Activated T-cell treated with anti-CD3 and anti-CD28 coated beads, Interleukin-2, amount 50 U/mL, for 48 hours (primary cell): ENCODE measurements at regions not wholly inside any gene's neighbourhood (a gene's known extent, or its start where the extent isn't known, plus 50 kb on each side); places are given as distances from the start of the nearest gene placed in this dataset.
"Not testable (repeated sequence)": the region's sequence is repeated elsewhere in the genome, so short reads cannot be mapped to it uniquely, and the experiment has no call there.

ENCODE experiments used
- DNase-seq, 2 experiments: peaks; one replicate each; pipeline ENCODE4 v3.0.0-alpha.2; 2020

DNA sequence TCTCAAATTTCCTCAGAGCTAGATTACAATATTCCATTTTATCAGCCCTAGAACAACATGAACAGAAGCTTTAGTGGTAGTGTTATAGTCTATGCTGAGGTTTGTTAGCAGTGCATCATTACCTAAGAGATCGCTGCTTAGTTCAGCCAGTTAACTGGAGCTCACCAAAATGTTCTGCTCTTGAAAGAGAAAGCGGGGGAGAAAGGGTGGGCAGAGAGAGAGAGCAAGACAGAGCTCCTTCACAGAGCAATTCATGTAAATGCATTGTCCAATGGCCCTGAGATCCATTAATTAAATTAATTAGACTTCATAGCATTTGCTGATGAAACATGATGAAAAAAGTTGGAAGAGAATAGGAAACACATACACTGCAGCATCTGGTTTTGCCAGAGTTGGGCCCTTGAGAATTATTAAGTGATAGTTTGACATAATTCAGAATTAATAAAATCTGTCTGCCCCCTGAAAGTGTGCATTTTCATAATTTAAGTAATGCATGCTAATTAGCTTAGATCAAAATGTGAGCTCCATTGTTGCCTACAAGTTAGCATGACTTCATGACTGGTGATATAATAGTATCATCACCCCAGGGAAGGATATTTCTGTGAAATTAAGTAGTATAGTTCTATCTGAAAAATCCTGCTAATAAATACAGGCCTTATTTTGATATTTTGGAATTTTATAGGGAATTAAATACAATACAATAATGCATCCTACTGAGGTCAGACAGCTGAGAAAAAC, 86.9 kb upstream of the LYSMD4 start:
- DNase-seq: no peak

DNA sequence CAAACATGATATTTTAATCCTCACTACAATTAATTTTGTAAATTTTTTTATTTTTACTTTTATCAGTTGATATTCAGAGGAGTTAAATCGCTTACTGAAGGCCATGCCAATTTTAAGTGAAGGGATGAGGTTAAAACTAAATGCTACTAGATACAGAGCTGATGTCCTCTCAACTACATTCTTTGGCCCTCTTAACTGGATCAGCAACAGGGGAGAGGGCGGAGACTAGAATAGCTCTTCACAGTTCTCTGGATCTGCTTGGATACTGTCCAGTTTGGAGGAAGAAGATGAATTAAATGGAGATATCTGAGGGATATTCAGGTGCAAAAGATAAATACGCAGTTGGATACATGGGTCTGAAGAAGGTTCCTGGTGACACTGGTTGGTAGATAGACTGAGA, 85.6 kb upstream of the LYSMD4 start:
- DNase-seq: no peak

DNA sequence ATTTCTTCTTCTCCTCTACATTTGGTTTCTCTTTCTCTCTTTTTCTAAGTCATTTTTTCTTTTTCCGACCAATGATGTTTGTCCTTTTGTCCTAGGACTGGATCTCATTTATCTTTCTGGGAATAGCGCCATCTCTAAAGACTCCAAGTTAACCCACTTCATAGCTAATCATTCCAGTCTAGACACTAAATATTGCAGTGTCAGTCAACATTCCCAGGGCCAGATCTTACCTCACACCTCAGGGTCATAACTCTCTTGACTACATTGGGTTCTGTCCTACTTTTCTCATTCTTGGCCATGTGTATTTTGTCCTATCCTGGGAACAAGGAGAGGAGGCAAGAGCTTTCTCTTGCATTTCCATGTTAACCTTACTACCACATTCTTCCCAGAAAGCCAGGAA, 83.6 kb upstream of the LYSMD4 start:
- not testable (repeated sequence) for DNase-seq

GRCh38 chr15:99810663-99811062, 77.4 kb upstream of the LYSMD4 start:
- not testable (repeated sequence) for DNase-seq

DNA sequence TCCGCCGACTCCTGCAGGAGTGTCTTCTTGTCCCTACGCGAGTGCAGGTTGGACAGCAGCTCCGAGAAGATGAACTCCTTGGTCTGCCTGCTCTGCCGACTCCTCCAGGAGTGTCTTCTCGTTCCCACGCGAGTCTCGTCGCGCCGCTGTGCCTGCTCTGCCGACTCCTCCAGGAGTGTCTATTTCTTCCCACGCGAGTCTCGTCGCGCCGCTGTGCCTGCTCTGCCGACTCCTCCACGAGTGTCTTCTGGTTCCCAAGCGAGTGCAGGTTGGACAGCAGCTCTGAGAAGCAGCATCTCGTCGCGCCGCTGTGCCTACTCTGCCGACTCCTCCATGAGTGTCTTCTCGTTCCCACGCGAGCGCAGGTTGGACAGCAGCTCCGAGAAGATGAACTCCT, 66.6 kb upstream of the LYSMD4 start:
- not testable (repeated sequence) for DNase-seq

GRCh38 chr15:99799182-99799853, 66.1 kb upstream of the LYSMD4 start:
- DNase-seq: not testable (repeated sequence)

- peak in 1 of 2 experiments; percentile 31 for DNase-seq
Measured at GRCh38 chr15:99796940-99797870, 64.0 kb upstream of the LYSMD4 start.

DNA sequence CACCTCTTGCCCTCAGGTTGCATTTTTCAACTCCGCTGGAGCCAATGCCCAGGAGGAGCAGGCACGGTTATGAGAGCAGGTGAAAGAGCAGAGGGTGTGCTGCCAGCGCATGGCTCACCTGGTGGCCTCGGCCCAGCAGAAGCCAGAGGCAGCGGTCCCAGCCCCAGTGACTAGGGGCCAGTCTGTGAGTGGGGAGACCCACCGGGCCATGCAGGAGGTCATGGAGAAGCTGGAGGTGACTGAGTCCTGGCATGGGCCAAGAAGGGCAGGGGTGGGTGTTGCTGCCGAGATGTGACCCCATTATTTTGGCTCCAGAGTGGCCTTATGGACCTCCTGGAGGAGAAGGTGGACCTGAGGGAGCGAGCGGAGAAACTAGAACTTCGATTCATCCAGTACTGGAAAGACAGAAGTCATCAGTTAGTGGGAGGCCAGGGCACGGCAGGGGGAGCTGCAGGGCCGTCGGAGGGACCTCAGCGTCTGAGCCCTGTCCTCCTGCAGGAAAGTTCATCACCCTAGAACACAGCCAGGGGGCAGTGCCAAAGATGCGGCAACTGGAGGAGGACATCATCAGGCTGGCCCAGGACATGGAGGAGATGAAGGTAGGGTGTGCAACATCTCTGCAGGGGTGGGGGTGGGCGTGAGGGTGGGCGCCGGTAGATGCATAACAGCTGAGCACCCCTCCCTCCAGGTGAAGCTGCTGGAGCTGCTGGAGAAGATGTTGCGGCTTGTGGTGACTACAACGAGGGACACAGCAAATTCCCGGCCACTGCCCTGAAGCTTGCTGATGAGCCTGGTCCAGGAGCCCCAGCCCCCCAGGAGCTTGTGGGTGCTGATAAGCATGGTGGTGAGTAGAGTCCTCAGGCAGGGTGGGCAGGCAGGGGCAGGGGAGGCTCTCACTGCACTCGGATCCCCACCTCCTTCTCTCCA, 58.9 kb upstream of the LYSMD4 start:
- not testable (repeated sequence) for DNase-seq

- not testable (repeated sequence) for DNase-seq
Measured at GRCh38 chr15:99790751-99791150, 57.5 kb upstream of the LYSMD4 start.

- DNase-seq: no peak
Measured at GRCh38 chr15:99788156-99788555, 54.9 kb upstream of the LYSMD4 start.

- DNase-seq: not testable (repeated sequence)
Measured at GRCh38 chr15:99784800-99785199, 51.6 kb upstream of the LYSMD4 start.

DNA sequence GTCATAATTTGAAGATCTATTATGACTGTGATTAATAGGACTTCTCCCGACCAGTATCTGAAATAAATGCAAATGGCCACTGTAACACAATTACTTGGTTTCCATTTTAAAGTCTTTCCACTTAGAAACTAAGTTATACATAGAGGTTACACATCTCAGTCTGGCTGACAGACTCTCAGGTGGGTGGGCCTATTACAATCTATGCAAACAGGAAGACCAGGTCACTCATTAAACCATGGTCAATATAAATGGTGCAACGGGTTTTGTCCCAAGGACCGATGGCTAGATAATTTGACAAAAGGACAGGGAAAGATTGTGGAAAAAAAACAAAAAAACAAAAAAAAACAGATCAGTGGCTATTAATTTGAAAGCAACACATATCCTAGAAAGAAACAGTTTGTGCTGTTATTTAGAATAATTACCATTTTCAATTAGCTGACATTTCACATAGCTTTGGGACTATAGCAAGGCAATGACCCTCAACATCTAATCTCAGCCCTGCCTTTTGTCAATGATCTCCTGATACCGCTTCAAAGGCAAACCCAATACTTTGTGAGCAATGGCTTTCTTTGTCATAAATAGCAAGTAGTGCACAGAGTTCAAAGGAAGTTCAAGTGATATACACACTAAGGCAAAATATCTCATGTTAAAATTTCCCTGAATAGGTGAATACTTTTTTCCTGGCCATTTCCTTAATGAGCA, 50.8 kb upstream of the LYSMD4 start:
- not testable (repeated sequence) for DNase-seq
